Right lobe of liver (tissue), 6 donors: ENCODE measurements at regions not wholly inside any gene's neighbourhood (a gene's known extent, or its start where the extent isn't known, plus 50 kb on each side); places are given as distances from the start of the nearest gene placed in this dataset.

ENCODE experiments used
- ATAC-seq, 4 donors: fragments of 200-7000 bp; cut with Tn5 transposase; one replicate each; pipeline ENCODE4 v1.9.1; 2020; ENCODE audit warnings: mild to moderate bottlenecking in 4 of 4, moderate library complexity in 4 of 4
- DNase-seq, 3 donors: peaks; one replicate each; pipeline ENCODE4 v3.0.0-alpha.2; 2020
- H3K27ac ChIP-seq, 3 donors: fragments of 200-600 bp; one replicate each; pipeline ENCODE4 v1.8.0; 2022
- H3K27me3 ChIP-seq, 2 donors: fragments of 200-600 bp; one replicate each; pipeline ENCODE4 v1.8.0; 2022
- H3K36me3 ChIP-seq, 4 donors: fragments of 200-600 bp; sonication (generic) in 1 of 4; one replicate each; pipeline versions ENCODE4 v1.5.1 to v1.8.0; 2017 to 2022; ENCODE audit warnings: control low read depth in 1 of 4
- H3K4me1 ChIP-seq, 4 donors: fragments of 200-600 bp; sonication (generic) in 1 of 4; one replicate each; pipeline versions ENCODE4 v1.5.1 to v1.8.0; 2017 to 2022; ENCODE audit warnings: control low read depth in 1 of 4
- H3K4me3 ChIP-seq, 3 donors: fragments of 200-600 bp; one replicate each; pipeline ENCODE4 v1.8.0; 2022
- H3K9me3 ChIP-seq, 4 donors: fragments of 200-600 bp; sonication (generic) in 1 of 4; one replicate each; pipeline versions ENCODE4 v1.5.1 to v1.8.0; 2017 to 2022; ENCODE audit warnings: control low read depth in 1 of 4
- POLR2A ChIP-seq: fragments of 450-650 bp; IDR thresholded peaks from one replicate; pipeline ENCODE4 v1.6.1; 2017; ENCODE audit warnings: antibody characterized with exemption, mild to moderate bottlenecking
- WGBS: methylation state at CpG from one replicate; pipeline ENCODE4 v1.1.6; 2018; ENCODE audit warnings: low coverage, low lambda C conversion rate; ENCODE audit not compliant: insufficient coverage; ENCODE audit errors: missing lambda C conversion rate; 5-methylcytosine and 5-hydroxymethylcytosine counted together
- intact Hi-C, 2 donors: fragments of 100-400 bp; cut with DNase I; formaldehyde crosslinking; loops; one replicate each; pipeline versions ENCODE4 v1.11.2 to v1.14.1; 2022
- TF ChIP-seq, protein P1 (sequence below), 4 donors: fragments of 200-600 bp in 3 of 4; fragments of 450-650 bp in 1 of 4; IDR thresholded peaks; one replicate each; pipeline versions ENCODE4 v1.5.1 to v1.8.0; 2016 to 2022; ENCODE audit warnings: antibody characterized with exemption in 4 of 4, mild to moderate bottlenecking in 2 of 4
- donor health status: DM: no; HTN: yes; CAD: no.
- donor health status: DM: no; HTN: no; CAD: no.
- donor health status: DM: no; HTN: no; CAD: no.
- donor health status: DM: no; HTN: yes; CAD: no.
- donor health status: DM: no; HTN: yes; CAD: no.

DNA sequence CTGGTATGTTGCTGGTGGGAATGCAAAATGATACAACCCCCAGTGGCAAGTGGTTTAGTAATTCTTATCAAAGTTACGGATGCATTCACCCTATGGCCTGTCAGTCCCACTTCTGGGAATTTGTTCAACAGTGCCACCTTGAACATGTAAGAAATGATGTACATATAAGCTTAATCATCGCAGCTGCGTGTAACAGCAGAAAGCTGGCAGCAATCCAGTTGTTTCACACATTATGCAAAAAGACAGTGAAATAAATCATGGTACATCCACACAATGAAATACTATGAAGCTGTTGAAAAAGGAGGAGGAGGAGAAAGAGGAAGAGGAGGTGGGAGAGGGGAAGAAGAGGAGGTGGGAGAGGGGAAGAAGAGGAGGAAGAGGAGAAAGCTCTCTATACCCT, 76.2 kb upstream of the MYL10 start:
- no peaks in the 10 kb centered on the region for H3K4me1 ChIP-seq
- no peak overlapping the region for H3K4me3 ChIP-seq
- 65% methylated on average over 3 of the region's 3 CpGs for WGBS
- intact Hi-C loops: no loop called here
- no peak overlapping the region for H3K27ac ChIP-seq
- no peak for TF ChIP-seq POLR2A
- TF ChIP-seq, protein P1, sequence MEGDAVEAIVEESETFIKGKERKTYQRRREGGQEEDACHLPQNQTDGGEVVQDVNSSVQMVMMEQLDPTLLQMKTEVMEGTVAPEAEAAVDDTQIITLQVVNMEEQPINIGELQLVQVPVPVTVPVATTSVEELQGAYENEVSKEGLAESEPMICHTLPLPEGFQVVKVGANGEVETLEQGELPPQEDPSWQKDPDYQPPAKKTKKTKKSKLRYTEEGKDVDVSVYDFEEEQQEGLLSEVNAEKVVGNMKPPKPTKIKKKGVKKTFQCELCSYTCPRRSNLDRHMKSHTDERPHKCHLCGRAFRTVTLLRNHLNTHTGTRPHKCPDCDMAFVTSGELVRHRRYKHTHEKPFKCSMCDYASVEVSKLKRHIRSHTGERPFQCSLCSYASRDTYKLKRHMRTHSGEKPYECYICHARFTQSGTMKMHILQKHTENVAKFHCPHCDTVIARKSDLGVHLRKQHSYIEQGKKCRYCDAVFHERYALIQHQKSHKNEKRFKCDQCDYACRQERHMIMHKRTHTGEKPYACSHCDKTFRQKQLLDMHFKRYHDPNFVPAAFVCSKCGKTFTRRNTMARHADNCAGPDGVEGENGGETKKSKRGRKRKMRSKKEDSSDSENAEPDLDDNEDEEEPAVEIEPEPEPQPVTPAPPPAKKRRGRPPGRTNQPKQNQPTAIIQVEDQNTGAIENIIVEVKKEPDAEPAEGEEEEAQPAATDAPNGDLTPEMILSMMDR (IDR thresholded peaks at IDR 0.05): no peak
- no peaks in the 10 kb centered on the region for H3K36me3 ChIP-seq
- H3K9me3 ChIP-seq: no peaks in the 10 kb centered on the region
- no peak for DNase-seq
- ATAC-seq: no peak
- no peaks in the 10 kb centered on the region for H3K27me3 ChIP-seq

DNA sequence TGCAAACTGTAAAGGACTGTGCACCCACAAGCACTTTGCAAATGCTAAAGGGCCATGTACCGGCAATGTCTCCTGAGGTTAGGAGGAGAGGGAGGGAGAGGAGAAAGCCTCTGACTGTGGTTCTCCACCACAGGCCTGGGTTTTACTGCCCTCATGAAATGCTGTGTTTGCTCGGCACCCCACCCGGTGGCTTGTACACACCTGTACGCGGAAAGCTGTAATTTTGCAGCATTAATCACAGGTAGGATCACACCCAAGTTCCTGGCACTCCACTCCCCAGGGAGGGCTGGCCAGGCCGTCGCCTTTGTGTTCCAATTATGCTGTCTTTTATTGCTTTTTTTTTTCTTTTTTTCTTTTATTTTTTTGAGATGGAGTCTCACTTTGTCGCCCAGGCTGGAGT, 78.5 kb upstream of the MYL10 start:
- Histone ChIP-seq H3K27ac (no peak overlapping the region), H3K4me1 (no peaks in the 10 kb centered on the region), H3K9me3 (no peaks in the 10 kb centered on the region), H3K36me3 (no peaks in the 10 kb centered on the region), H3K27me3 (no peaks in the 10 kb centered on the region), H3K4me3 (no peak overlapping the region)
- DNase-seq (no peak), ATAC-seq (no peak)
- 43% methylated on average over 1 of the region's 8 CpGs for WGBS
- TF ChIP-seq, protein P1 (IDR thresholded peaks at IDR 0.05): no peak
- TF ChIP-seq POLR2A: no peak
- intact Hi-C loops: no loop called here

DNA sequence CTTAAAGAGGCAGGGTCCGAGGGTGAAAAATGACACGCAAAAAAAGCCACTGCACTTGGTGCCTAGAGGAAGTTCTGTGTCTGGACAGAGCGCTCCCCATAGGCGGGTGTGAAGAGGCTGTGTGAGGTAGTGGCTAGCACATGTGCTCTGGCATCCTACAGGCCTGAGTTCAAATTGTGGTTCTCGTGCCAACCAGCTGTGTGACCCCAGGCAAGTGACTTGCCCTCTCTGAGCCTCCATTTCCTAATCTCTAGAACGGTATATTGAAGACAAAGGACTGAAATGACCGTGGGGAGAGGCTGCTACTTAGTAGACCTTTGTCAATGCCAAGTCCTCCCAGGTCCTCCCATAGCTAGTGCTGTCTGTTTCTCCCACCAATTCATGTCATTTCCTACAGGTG, 79.1 kb upstream of the MYL10 start:
- Histone ChIP-seq H3K27ac (no peak overlapping the region), H3K9me3 (no peaks in the 10 kb centered on the region), H3K36me3 (no peaks in the 10 kb centered on the region), H3K4me3 (no peak overlapping the region), H3K27me3 (no peaks in the 10 kb centered on the region), H3K4me1 (no peaks in the 10 kb centered on the region)
- ATAC-seq: no peak
- TF ChIP-seq, protein P1 (IDR thresholded peaks at IDR 0.05): no peak
- TF ChIP-seq POLR2A: no peak
- intact Hi-C loops: no loop called here
- DNase-seq: no peak
- 51% methylated on average over 6 of the region's 7 CpGs for WGBS

DNA sequence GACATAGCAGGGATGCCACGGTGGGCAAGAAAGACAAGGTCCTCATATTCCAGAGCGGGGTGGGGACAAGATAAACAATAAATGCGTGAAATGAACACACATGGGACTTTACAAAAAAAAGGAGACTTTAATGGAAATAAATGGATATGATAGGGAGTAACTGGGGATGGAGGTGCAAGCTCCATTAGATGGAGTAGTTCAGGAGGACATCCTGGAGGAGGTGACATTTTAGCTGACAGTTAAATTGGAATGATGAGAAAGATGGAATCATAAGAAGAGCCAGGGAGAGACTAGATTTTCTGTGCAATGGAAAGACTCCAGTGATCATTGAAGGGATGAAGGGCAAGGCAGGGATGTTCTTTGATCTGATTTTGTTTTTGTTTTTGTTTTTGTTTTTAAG, 83.6 kb upstream of the MYL10 start:
- no peak for ATAC-seq
- Histone ChIP-seq H3K4me3 (no peak overlapping the region), H3K4me1 (peaks cover 0 to 6% (median 0%) of the 10 kb centered on the region in 4 donors), H3K9me3 (no peaks in the 10 kb centered on the region), H3K27me3 (no peaks in the 10 kb centered on the region), H3K36me3 (no peaks in the 10 kb centered on the region), H3K27ac (no peak overlapping the region)
- intact Hi-C loops: no loop called here
- WGBS: 82% methylated on average over 3 of the region's 3 CpGs
- TF ChIP-seq, protein P1 (IDR thresholded peaks at IDR 0.05): no peak
- no peak for TF ChIP-seq POLR2A
- DNase-seq: no peak

DNA sequence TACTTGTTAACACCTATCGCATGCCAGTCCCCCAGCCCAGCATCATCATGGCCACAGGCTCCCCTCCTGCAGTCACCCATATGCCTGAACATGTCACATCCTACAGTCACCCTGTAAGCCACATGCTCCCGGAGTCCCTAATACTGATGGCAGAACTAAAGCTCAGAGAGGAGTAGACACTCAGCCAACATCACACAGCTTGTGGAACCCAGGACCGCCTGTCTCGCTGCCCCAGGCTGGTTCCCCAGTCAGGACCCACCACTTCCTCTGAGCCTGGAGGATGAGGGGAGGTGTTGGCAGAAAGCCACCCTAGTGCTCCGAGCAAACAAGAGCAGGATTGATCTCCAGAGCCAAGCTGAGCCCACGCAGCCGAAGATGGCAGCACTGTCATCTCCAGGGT, 85.0 kb upstream of the MYL10 start:
- Histone ChIP-seq H3K27me3 (no peaks in the 10 kb centered on the region), H3K27ac (no peak overlapping the region), H3K4me3 (no peak overlapping the region), H3K36me3 (no peaks in the 10 kb centered on the region), H3K4me1 (peaks cover 0 to 11% (median 0%) of the 10 kb centered on the region in 4 donors), H3K9me3 (no peaks in the 10 kb centered on the region)
- DNase-seq: no peak
- no peak for ATAC-seq
- intact Hi-C loops: no loop called here
- TF ChIP-seq POLR2A: no peak
- TF ChIP-seq, protein P1 (IDR thresholded peaks at IDR 0.05): no peak
- no CpG with 5 or more reads among the region's 7 CpGs for WGBS
